Naive B cell (primary cell): ENCODE measurements at regions not wholly inside any gene's neighbourhood (a gene's known extent, or its start where the extent isn't known, plus 50 kb on each side); places are given as distances from the start of the nearest gene placed in this dataset.
A peak's percentile ranks its signal among the peaks of the same experiment; 100 is the strongest.

Source experiments
- ATAC-seq, 2 donors: fragments of 150-1000 bp; cut with Tn5 transposase; 2 replicates each; pipeline ENCODE4 v1.10.0; 2021; ENCODE audit warnings: low read depth in 2 of 2, mild to moderate bottlenecking in 2 of 2, moderate library complexity in 2 of 2
- DNase-seq: peaks from one replicate; pipeline ENCODE4 v3.0.0; 2022
- H3K27ac Mint-ChIP-seq, 6 donors: one replicate each; pipeline ENCODE4 v1.8.0; 2020 to 2022; ENCODE audit warnings: mild to moderate bottlenecking in 6 of 6, mixed read lengths in 6 of 6, moderate library complexity in 5 of 6, inconsistent platforms in 2 of 6
- H3K27me3 Mint-ChIP-seq, 3 donors: one replicate each; pipeline ENCODE4 v1.8.0; 2021 to 2022; ENCODE audit warnings: mixed read lengths in 3 of 3, mild to moderate bottlenecking in 1 of 3
- H3K36me3 Mint-ChIP-seq, 2 donors: one replicate each; pipeline ENCODE4 v1.8.0; 2020 to 2022; ENCODE audit warnings: mixed read lengths in 2 of 2, inconsistent platforms in 1 of 2, mild to moderate bottlenecking in 1 of 2
- H3K4me1 Mint-ChIP-seq, 3 donors: one replicate each; pipeline ENCODE4 v1.8.0; 2020 to 2022; ENCODE audit warnings: mixed read lengths in 3 of 3, inconsistent platforms in 1 of 3, mild to moderate bottlenecking in 1 of 3, moderate library complexity in 1 of 3
- H3K4me3 Mint-ChIP-seq, 8 donors: one replicate each; pipeline ENCODE4 v1.8.0; 2020 to 2022; ENCODE audit warnings: mild to moderate bottlenecking in 8 of 8, mixed read lengths in 8 of 8, moderate library complexity in 8 of 8, inconsistent platforms in 2 of 8
- H3K9me3 Mint-ChIP-seq, 7 donors: one replicate each; pipeline ENCODE4 v1.8.0; 2020 to 2022; ENCODE audit warnings: mixed read lengths in 7 of 7, mild to moderate bottlenecking in 5 of 7, inconsistent platforms in 2 of 7, moderate library complexity in 1 of 7

DNA sequence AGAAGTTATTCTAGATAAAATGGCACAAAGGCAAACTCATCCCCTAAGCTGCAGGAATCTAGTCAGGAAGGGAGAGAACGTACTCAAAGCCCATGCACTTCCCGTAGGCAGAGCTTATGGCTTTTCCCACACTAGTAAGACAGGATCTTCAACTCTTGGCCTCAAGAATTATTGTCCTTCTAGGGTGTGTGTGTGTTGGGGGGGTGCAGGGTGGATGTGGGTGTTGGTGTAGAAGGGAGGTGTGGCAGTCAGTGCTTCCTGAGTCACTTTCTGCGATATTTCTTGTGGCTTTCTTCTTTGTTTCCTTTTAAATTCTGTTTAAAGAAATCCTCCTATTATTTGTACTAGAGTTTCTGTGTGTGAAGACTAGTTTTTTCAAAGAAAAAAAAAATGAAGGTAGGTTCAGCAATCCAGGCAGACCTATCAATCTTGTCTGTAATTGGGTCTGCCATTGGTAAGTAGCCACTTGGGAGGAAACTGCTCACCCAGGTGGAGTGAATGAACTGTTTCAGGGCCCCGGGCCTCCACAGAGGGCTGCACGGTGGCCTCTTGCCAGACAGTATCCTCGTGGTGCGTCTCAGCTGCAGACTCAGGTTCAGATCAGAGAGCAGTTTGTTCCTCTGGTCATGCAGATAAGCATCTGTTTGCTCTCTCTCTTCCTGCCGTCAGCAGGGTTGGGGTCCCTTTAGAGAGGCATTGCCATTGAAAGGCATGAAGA, 131.9 kb downstream of the NPR3 start:
- H3K4me3 Mint-ChIP-seq = no peak overlapping the region
- no peaks in the 10 kb centered on the region for H3K9me3 Mint-ChIP-seq
- H3K36me3 Mint-ChIP-seq = no peaks in the 10 kb centered on the region
- H3K27ac Mint-ChIP-seq = no peak overlapping the region
- no peak for DNase-seq
- H3K27me3 Mint-ChIP-seq = no peaks in the 10 kb centered on the region
- no peak for ATAC-seq
- no peaks in the 10 kb centered on the region for H3K4me1 Mint-ChIP-seq

DNA sequence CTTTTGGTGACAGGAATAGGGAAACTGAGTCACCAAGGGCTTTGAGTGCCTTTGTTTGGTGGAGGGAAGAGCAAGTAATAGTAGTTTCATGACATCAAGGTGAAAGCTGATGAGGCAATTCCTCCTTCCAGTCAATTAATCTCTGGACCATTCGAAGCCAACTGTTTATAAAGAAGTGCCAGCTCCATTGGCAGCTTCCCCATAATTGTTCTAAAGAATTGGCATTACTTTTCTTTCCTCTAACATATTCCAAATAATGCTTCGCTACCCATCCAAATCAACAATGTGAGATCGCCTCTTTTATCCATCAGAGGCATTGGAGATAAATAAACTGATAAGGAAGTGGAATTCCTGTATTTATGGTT, 132.4 kb downstream of the NPR3 start:
- H3K9me3 Mint-ChIP-seq = peaks cover 0 to 4% (median 0%) of the 10 kb centered on the region in 7 donors
- no peak for ATAC-seq
- no peak overlapping the region for H3K27ac Mint-ChIP-seq
- DNase-seq = no peak
- H3K36me3 Mint-ChIP-seq = no peaks in the 10 kb centered on the region
- H3K4me1 Mint-ChIP-seq = no peaks in the 10 kb centered on the region
- no peak overlapping the region for H3K4me3 Mint-ChIP-seq
- no peaks in the 10 kb centered on the region for H3K27me3 Mint-ChIP-seq

DNA sequence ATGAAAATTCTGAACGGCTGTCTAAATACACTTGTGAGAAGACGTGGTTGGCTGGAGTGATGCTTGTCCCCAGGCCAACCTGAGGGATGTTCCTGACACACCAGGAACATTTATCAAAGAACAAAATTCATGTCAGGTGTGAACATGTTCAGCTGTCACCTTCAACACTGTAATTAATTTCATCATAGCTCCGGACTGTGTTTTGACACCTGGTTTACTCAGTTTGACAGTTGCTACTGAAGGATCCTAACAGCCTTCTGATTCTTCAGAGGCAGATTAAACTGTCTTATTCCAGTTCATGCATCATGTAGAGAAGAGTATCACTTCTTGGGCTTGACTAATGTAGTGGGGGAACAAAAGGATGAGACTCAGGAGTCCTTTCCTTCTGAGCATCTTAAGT, 134.1 kb downstream of the NPR3 start:
- H3K27me3 Mint-ChIP-seq = peaks cover 0 to 5% (median 0%) of the 10 kb centered on the region in 3 donors
- H3K36me3 Mint-ChIP-seq = no peaks in the 10 kb centered on the region
- DNase-seq = no peak
- H3K4me1 Mint-ChIP-seq = no peaks in the 10 kb centered on the region
- H3K27ac Mint-ChIP-seq = peak overlapping the region in 1 of 6 donors; percentile 34
- no peak overlapping the region for H3K4me3 Mint-ChIP-seq
- no peak for ATAC-seq
- peaks cover 0 to 10% (median 0%) of the 10 kb centered on the region in 7 donors for H3K9me3 Mint-ChIP-seq

DNA sequence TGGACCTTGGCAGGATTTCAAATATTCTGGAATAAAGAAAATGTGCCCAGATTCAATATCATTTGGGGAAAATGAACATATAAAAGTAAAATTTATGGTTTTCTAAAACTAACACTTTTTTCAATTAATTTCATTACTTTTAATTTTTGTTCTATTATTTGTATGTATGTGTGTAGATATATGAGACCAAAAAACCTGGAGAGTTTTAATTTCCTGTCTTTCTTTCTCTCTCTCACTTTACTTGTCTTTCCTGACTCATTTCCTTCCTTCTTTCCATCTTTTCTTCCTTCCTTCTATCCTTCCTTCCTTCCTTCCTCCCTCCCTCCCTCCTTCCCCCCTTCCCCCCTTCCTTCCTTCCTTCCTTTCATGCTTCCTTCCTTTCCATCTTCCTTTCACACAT, 137.0 kb downstream of the NPR3 start:
- no peaks in the 10 kb centered on the region for H3K4me1 Mint-ChIP-seq
- peaks cover 0 to 13% (median 10%) of the 10 kb centered on the region in 3 donors for H3K27me3 Mint-ChIP-seq
- H3K27ac Mint-ChIP-seq = no peak overlapping the region
- no peaks in the 10 kb centered on the region for H3K36me3 Mint-ChIP-seq
- ATAC-seq (no peak), DNase-seq (no peak)
- no peak overlapping the region for H3K4me3 Mint-ChIP-seq
- H3K9me3 Mint-ChIP-seq = peaks cover 0 to 10% (median 2%) of the 10 kb centered on the region in 7 donors

DNA sequence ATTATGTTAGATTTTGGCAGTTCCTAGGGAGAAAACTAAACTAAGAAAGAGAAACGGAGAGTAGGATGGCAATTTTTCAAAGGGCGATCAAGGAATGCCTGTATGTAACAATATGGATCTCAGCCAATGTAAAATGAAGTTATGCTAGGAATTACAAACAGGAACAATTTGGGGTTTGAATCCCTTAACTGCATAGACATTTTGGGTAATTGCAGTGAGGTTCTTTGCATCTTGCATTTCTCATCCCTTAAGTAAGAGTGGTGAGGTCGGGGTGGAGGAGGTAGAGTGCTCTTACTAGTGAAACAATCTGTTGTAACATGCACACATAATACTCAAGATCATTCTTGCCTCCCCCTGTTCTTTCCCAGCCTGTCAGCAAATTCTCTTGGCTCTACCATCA, 137.6 kb downstream of the NPR3 start:
- ATAC-seq = no peak
- Mint-ChIP-seq H3K27me3 (peaks cover 0 to 13% (median 10%) of the 10 kb centered on the region in 3 donors), H3K4me3 (no peak overlapping the region), H3K36me3 (no peaks in the 10 kb centered on the region), H3K4me1 (no peaks in the 10 kb centered on the region), H3K9me3 (peaks cover 0 to 10% (median 2%) of the 10 kb centered on the region in 7 donors), H3K27ac (no peak overlapping the region)
- DNase-seq = no peak

DNA sequence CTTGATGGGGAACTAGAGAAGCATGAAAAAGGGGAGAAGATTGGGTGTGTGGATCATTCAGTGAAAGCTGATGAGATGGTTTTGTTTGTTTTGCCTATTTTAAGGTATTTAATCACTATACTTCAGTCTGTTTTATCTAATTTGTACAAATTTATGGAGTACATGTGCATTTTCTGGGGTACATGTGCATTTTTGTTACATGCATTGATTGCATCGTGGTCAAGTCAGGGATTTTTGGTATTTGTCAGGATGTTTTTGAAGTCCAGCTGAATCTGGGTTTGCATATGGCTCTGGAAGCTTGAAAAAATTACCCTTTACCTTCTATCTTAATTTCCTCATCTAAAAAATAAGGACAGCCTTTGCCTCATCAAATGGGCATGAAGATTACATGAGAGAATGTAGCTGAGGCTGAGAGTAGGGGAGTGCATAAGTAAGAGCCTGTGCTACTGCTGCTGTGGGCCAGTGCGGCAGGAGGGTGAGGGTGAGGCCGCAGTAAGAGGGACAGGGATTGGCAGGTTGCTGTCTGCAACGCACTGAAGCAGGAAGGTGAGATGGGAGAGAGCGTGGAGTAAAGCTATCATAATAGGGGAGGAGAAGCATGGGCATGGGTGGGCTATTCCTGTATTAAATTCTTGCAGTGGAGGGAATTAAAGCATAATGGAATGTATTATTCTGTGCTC, 139.8 kb downstream of the NPR3 start:
- H3K9me3 Mint-ChIP-seq = peaks cover 0 to 10% (median 2%) of the 10 kb centered on the region in 7 donors
- no peaks in the 10 kb centered on the region for H3K4me1 Mint-ChIP-seq
- ATAC-seq (no peak), DNase-seq (no peak)
- H3K27ac Mint-ChIP-seq = no peak overlapping the region
- peaks cover 0 to 13% (median 10%) of the 10 kb centered on the region in 3 donors for H3K27me3 Mint-ChIP-seq
- no peaks in the 10 kb centered on the region for H3K36me3 Mint-ChIP-seq
- H3K4me3 Mint-ChIP-seq = no peak overlapping the region

DNA sequence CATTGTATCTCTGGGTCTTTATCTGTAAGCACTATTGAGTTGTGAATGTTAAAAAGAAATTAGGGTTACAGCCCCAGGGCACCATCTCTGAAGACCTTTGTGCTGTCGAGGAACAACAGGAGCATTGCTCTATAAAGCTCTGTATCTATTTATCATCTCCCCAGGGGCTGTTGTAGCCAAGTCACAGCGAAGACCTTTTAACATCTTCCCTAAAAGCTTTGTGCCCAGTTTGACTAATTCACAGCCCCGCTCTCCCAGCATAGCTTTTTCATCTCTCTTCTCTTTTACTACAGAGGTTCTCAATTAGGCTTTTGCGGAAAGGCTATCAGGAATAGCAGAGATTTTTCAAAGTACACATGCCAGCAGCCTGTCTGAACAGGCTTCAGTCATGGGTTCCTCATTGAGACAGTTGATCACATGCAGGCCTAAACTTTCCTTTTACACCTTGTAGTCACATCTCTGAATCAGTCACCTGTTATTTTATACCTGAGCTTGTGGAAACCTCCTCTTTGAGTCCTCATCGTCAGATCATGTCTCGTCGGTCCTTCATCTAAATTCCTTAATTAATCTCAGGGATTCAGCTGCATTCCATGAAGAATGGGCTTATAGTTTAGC, 140.5 kb downstream of the NPR3 start:
- Mint-ChIP-seq H3K27ac (no peak overlapping the region), H3K9me3 (peaks cover 0 to 10% (median 2%) of the 10 kb centered on the region in 7 donors)

DNA sequence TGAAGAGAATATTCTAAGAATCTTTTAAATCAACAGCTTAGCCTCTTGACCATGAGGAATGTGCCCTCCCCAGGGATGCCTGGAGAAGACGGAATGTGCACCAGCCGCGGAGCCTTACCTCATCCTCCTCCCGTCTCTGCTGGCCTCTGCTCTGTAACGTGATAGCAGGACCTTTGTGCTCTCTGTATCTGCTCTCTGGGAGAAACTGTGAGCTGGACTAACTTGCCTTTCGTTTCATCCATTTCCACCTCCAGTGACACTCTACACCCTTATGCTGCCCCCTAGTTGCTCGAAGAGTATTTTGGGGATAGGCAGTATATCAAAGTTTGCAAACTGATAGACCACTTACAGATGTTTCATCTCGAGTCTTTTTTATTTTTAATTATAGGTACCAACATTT, 141.4 kb downstream of the NPR3 start:
- no peak for ATAC-seq
- Mint-ChIP-seq H3K36me3 (no peaks in the 10 kb centered on the region), H3K4me1 (no peaks in the 10 kb centered on the region), H3K9me3 (peaks cover 0 to 10% (median 4%) of the 10 kb centered on the region in 7 donors), H3K27ac (no peak overlapping the region), H3K27me3 (peaks cover 0 to 13% (median 10%) of the 10 kb centered on the region in 3 donors), H3K4me3 (no peak overlapping the region)
- DNase-seq = no peak

More for the DNA sequence above, 140.5 kb downstream of the NPR3 start:
- Mint-ChIP-seq H3K27me3 (peaks cover 0 to 13% (median 10%) of the 10 kb centered on the region in 3 donors), H3K4me3 (no peak overlapping the region), H3K4me1 (no peaks in the 10 kb centered on the region), H3K36me3 (no peaks in the 10 kb centered on the region)
- no peak for DNase-seq
- ATAC-seq = no peak

DNA sequence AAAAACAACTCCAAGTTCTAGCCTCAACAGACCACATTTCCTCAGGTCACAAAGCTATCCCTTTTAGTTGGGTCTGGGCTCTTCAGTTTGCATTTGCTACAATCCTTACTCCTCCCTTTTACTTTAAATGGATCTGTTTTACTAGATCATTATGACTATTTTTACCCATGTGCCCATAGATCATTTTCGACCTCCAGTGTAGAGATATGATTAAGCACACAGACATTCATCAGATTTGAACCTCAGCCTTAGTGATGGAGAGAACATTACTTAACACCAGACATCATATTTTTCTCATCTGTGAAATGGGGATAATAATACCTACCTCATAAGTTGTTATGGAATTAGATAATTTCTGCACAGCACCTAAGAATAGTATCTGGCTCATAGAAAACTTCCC, 141.9 kb downstream of the NPR3 start:
- H3K27ac Mint-ChIP-seq = no peak overlapping the region
- no peak overlapping the region for H3K4me3 Mint-ChIP-seq
- peaks cover 0 to 12% (median 6%) of the 10 kb centered on the region in 7 donors for H3K9me3 Mint-ChIP-seq
- H3K36me3 Mint-ChIP-seq = no peaks in the 10 kb centered on the region
- no peak for ATAC-seq
- H3K27me3 Mint-ChIP-seq = peaks cover 0 to 13% (median 10%) of the 10 kb centered on the region in 3 donors
- no peaks in the 10 kb centered on the region for H3K4me1 Mint-ChIP-seq
- DNase-seq = no peak

DNA sequence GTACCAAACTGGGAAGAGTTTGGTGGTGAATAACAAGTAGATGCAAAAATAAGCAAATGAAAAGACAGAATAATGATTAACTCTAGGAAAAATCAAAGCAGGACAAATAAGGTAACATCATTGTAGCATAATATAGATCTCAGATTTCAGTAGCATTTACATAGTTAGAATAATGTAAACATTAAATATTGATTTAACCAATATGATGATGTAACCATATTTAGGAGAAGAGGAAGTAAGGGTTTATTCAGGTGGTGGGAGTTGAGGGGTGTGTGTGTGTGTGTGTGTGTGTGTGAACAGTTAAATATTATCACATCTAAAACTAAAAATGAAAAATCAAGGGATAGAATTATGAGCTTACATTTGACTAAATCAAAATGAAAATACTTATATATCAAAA, 143.4 kb downstream of the NPR3 start:
- Mint-ChIP-seq H3K9me3 (peaks cover 5 to 26% (median 12%) of the 10 kb centered on the region in 7 donors), H3K27ac (no peak overlapping the region), H3K36me3 (no peaks in the 10 kb centered on the region), H3K27me3 (peaks cover 0 to 13% (median 5%) of the 10 kb centered on the region in 3 donors), H3K4me1 (no peaks in the 10 kb centered on the region), H3K4me3 (no peak overlapping the region)
- no peak for DNase-seq
- ATAC-seq = no peak

DNA sequence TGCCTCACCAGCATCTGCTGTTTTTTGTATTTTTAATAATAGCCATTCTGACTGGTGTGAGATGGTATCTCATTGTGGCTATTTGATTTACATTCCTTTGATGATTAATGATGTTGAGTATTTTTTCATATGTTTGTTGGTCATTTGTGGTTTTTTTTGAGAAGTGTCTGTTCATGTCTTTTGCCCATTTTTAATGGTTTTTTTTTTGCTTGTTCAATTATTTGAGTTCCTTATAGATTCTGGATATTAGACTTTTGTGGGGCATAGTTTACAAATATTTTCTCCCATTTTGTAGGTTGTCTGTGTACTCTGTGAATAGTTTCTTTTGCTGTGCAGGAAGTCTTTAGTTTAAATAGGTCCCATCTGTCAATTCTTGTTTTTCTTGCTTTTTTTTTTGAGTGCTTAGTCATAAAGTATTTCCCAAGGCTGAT, 148.1 kb downstream of the NPR3 start:
- ATAC-seq (no peak), DNase-seq (no peak)
- Mint-ChIP-seq H3K9me3 (peaks cover 10 to 34% (median 14%) of the 10 kb centered on the region in 7 donors), H3K27ac (no peak overlapping the region), H3K27me3 (no peaks in the 10 kb centered on the region), H3K4me1 (no peaks in the 10 kb centered on the region), H3K36me3 (no peaks in the 10 kb centered on the region), H3K4me3 (no peak overlapping the region)

DNA sequence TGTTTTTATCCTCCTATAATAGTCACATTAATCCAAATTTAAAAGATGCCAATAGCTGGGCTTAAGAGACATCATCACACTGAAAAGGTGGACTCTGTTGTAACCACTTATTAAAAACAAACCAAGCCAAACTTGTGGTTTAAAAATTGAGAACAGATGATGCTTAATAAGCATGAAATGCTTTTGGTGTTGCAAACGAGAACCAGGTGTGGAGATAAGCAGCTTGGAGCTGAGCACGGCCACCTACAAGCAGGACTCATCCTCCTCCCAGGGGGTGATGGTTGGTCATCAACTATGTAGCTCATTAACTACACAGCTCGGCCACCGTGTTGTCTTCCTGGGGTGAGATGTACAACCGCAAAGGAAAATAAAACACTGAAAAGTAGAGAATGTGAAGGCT, 154.4 kb downstream of the NPR3 start:
- Mint-ChIP-seq H3K4me3 (no peak overlapping the region), H3K4me1 (no peaks in the 10 kb centered on the region), H3K36me3 (peaks cover 0 to 8% of the 10 kb centered on the region in 2 donors), H3K27me3 (peaks cover 0 to 5% (median 0%) of the 10 kb centered on the region in 3 donors), H3K9me3 (peaks cover 0 to 26% (median 9%) of the 10 kb centered on the region in 7 donors), H3K27ac (no peak overlapping the region)
- DNase-seq = no peak
- no peak for ATAC-seq

DNA sequence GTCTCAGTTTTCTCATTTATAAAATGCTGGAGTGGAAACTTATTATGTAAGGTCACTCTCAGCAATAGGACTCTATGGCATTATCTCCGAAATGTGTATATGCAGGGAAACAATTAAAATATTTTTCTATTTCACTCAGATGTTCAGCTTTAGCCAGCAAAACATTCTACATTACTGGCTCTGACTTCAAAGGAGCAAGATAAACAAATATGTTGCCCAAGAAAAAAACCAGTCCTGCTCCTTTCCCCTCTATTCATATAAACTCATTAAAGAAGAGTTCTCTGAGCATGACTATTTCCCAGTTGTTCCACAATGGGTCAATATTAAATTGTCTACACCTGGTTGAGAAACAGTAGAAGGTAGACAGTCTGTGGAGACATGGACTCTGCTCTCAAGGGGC, 155.0 kb downstream of the NPR3 start:
- no peak overlapping the region for H3K27ac Mint-ChIP-seq

DNA sequence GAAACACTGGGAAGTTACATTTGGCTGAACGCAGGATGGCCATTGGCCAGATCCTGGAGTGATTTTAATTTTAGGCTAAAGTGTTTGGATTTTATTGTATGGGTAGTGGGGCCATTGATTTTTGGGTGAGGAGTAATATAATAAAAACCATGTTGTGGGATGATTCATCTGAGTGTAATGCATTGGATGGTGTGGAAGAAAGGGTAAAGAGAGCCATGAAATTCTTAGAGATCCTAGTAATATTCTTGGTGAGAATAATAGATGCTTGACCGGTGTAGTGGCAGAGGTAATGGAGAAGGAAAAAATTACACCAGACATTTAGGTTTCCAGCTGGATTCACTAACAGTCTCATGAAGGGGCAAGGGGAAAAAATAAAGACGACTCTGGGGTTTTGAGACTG, 158.1 kb downstream of the NPR3 start:
- no peaks in the 10 kb centered on the region for H3K4me1 Mint-ChIP-seq
- H3K27ac Mint-ChIP-seq = no peak overlapping the region
- H3K4me3 Mint-ChIP-seq = no peak overlapping the region
- peaks cover 0 to 8% of the 10 kb centered on the region in 2 donors for H3K36me3 Mint-ChIP-seq
- ATAC-seq (no peak), DNase-seq (no peak)
- H3K9me3 Mint-ChIP-seq = peaks cover 9 to 42% (median 21%) of the 10 kb centered on the region in 7 donors
- H3K27me3 Mint-ChIP-seq = peaks cover 0 to 5% (median 0%) of the 10 kb centered on the region in 3 donors

More for the DNA sequence above, 155.0 kb downstream of the NPR3 start:
- Mint-ChIP-seq H3K9me3 (peaks cover 2 to 24% (median 11%) of the 10 kb centered on the region in 7 donors), H3K4me1 (no peaks in the 10 kb centered on the region), H3K36me3 (peaks cover 0 to 8% of the 10 kb centered on the region in 2 donors), H3K4me3 (no peak overlapping the region), H3K27me3 (peaks cover 0 to 5% (median 0%) of the 10 kb centered on the region in 3 donors)
- DNase-seq (no peak), ATAC-seq (no peak)
